ENCODE measurements at regions not wholly inside any gene's neighbourhood (a gene's known extent, or its start where the extent isn't known, plus 50 kb on each side); places are given as distances from the start of the nearest gene placed in this dataset.

- no peak for DNase-seq (ENCODE audit: low read depth)
These were observed 310.9 kb upstream of the KCNJ16 start for GRCh38 chr17:69764146-69764545.

- no peak for DNase-seq (ENCODE audit: low read depth)
These were observed 306.0 kb upstream of the KCNJ16 start for GRCh38 chr17:69769050-69769449.

GRCh38 chr17:69773081-69773480 is 301.9 kb upstream of the KCNJ16 start:
- no peak for DNase-seq (ENCODE audit: low read depth)

DNA sequence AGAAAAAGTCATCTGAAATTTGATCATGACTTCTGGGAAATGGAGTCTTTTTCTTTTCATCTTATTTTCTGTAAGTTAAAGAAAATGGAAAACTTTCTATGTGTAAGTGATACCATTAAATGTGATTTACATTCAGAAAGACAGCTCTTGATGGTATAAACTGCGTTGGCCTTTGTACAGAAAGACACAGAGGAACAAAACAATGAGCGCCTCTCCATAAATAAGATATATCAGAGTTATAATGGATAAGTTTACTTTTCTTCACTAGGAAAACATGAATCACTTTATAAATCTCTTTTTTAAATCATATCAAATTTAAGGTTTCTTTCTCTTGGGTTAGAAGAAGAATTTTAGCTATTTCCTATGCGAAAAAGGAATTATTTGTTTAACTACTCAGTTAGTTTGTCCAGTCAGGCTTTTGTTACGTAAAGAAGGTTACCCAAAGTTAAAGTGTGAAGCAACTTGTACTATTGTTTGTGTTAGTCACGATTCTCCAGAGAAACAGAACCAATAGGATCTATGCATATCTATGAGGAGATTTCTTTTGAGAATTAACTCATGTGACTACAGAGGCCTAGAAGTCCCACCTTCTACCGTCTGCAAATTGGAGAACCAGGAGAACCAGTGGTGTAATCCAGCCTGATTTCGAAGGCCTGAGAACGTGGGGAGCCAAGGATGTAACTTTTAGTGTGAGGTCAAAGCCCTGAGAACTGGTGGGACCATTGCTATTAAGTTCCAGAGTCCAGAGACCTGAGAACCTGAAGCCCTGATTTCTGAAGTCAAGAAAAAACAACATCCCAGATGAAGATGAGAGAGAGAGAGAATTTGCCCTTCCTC is 295.4 kb upstream of the KCNJ16 start:
- no peak for DNase-seq (ENCODE audit: low read depth)

- no peak for DNase-seq (ENCODE audit: low read depth)
These were observed 291.2 kb upstream of the KCNJ16 start for GRCh38 chr17:69783865-69784264.

DNA sequence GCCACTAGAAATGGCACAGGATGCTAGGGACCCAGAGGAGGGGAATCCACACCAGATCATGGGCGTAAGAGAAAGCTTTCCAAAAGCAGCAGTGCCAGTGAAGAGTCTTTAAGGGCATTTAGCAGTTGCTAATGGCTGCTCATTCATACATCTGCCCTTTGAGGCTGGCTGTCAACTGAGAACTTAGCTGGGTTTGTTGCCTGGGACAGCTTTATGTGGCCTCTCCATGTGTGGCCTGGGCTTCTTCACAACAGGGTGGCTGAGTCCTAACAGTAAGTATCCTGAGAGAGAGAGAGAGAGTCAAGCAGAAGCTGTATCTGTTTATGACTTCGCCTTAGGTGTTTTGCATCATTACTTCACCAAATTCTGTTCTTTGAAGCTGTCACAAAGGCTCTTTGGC is 286.1 kb upstream of the KCNJ16 start:
- DNase-seq (ENCODE audit: low read depth) = no peak

- DNase-seq (ENCODE audit: low read depth) = no peak
These were observed 278.9 kb upstream of the KCNJ16 start for GRCh38 chr17:69796078-69796477.

- no peak for DNase-seq (ENCODE audit: low read depth)
These were observed 274.2 kb upstream of the KCNJ16 start for GRCh38 chr17:69800870-69801269.

- no peak for DNase-seq (ENCODE audit: low read depth)
These were observed 273.7 kb upstream of the KCNJ16 start for GRCh38 chr17:69801368-69801767.

GRCh38 chr17:69802045-69802740 is 272.8 kb upstream of the KCNJ16 start:
- no peak for DNase-seq (ENCODE audit: low read depth)

DNA sequence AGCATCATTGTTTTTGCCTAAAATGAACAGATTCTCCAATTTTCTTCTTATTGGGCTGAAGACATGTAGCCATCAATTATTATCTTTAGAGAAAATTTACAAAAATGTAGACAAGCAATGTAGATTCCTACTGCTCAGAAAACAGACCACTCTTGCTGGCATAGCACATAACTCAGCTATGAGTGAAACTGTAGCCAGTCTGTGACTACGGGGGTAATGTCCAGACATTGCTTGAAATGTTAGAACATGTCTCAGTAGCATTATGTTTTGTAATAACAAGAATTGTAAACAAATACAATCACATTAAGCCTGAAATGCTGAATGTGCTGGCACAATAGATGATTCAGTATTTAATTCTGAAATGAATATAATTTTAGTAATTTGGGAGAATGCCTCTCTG is 265.7 kb upstream of the KCNJ16 start:
- DNase-seq (ENCODE audit: low read depth) = no peak

GRCh38 chr17:69810326-69810965 is 264.6 kb upstream of the KCNJ16 start:
- DNase-seq (ENCODE audit: low read depth) = no peak

GRCh38 chr17:69812240-69812837 is 262.7 kb upstream of the KCNJ16 start:
- DNase-seq (ENCODE audit: low read depth) = no peak

DNA sequence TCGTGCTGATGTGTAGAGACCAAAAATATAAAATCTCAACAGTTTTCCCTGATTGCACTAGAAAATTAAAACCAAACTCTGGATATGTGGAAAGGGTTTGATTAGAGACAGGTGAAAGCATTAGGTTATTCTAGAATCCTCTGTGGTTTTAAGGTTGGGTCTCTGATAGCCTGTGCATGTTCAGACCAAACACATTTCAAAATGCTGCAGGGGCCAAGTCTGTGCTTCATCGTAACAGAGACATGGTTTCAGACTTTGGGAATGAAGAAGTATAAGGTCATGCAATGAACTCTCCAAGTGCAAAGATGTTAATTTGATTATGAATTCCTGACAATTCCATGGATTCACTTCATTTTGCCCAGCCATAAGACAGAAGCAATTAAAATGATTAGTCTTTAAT is 261.0 kb upstream of the KCNJ16 start:
- DNase-seq (ENCODE audit: low read depth) = no peak

- DNase-seq (ENCODE audit: low read depth) = no peak
These were observed 259.6 kb upstream of the KCNJ16 start for GRCh38 chr17:69815406-69815805.

GRCh38 chr17:69818467-69818866 is 256.6 kb upstream of the KCNJ16 start:
- no peak for DNase-seq (ENCODE audit: low read depth)

DNA sequence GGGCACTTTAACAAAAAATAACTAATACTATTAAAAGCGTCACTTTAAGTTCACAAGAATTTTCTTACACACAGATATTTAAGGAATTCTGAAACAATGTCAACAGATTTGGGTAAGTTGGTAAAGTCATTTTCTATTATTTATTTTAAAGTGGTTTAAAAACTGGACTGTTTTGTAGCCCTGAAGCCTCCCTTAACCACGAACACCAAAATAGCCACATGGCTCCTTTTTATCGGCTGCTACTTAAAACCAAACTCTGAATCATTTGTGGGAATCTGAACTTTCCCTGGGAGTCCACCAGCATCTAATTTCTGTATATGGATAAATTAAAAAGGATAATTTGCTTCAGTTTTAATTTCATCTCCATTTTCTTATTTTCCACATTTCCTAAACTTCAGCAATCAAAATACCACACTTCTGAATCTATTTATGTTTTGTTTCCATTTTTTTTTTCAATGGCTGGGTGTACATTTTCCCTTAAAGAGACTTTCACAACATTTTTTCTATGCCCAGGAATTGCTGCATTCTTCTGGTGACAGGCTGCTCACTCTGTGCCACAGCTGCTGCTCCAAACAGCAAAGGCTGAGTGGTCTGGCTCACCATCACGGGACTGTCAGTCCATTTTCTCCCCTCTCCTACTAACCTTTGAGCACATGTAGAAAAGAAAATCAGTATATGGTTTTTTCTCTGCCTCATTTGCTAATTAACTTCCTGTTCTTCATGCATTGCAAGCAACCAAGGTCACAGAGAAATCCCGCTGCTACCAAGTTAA is 255.5 kb upstream of the KCNJ16 start:
- DNase-seq (ENCODE audit: low read depth) = no peak

DNA sequence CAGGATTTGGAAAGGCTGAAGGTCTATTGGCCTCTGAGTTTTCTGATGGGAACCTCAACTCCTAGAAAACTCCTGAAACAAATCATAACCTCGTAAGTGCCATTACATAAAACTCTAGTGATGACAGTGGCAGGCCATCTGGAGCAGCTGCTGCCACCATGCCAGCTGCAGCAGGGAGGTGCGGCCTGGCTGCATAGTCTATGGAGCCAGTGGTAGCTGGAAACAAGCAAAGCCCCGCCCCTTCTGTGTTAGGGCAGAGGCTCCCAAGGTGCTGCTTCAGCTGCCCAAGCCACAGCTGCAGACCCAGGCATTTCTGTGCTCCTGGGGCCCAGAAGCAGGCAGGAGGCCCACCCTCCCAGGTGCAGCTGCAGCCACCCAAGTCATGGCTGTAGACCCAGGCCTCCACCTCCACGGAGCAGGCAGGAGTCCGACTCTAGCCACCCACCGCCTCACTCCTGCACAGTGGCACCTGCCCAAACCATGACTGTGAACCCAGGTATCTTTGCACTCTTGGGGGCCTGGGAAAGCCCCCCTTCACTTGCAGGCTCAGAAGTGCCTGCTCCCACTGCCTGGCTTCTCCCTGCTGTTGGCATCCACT is 254.1 kb upstream of the KCNJ16 start:
- no peak for DNase-seq (ENCODE audit: low read depth)

- DNase-seq (ENCODE audit: low read depth) = no peak
These were observed 252.6 kb upstream of the KCNJ16 start for GRCh38 chr17:69822314-69822875.

DNA sequence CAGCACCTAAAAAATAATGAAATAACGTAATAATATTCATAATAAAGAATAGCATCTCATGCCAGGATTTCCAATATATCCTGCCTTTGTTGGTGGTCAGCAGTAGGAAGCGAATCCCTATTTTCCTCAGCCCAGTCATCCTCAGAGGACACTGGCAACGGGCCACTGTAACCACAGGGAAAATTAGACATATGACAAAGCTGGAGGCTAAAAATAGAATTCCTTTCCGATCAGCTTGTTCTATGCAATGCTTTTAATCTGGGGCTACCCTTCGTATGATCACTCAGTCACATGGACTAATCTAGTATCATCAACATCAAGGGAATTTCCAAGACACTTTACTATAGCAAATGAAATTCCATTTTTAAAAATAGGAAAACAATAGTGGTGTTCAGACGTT is 246.9 kb upstream of the KCNJ16 start:
- peak; percentile 4 for DNase-seq (ENCODE audit: low read depth)

GRCh38 chr17:69834494-69834893 is 240.5 kb upstream of the KCNJ16 start:
- no peak for DNase-seq (ENCODE audit: low read depth)

Data from Daoy (cell line).